K562 (cell line): ENCODE measurements at regions not wholly inside any gene's neighbourhood (a gene's known extent, or its start where the extent isn't known, plus 50 kb on each side); places are given as distances from the start of the nearest gene placed in this dataset.

Experiments used
- ATF3 ChIP-seq, 2 experiments: fragments of 450-650 bp in 1 of 2; sonication (generic) in 1 of 2; formaldehyde crosslinking in 1 of 2; IDR thresholded peaks in 1 of 2; conservative IDR thresholded peaks in 1 of 2; 2 replicates each; pipeline versions ENCODE4 v1.6.1 to v1.8.1; 2016 to 2023; ENCODE audit warnings: mild to moderate bottlenecking in 2 of 2, moderate library complexity in 2 of 2, inconsistent platforms in 1 of 2, missing genetic modification reagents in 1 of 2
- FOXA3 ChIP-seq, 2 experiments: fragments of 450-650 bp in 1 of 2; sonication (generic) in 1 of 2; formaldehyde crosslinking; IDR thresholded peaks in 1 of 2; conservative IDR thresholded peaks in 1 of 2; 2 replicates each; pipeline versions ENCODE4 v1.4.0 to v1.8.0; 2020 to 2022; ENCODE audit warnings: mild to moderate bottlenecking in 2 of 2, missing genetic modification reagents in 1 of 2
- KLF13 ChIP-seq: fragments of 450-650 bp; IDR thresholded peaks from 2 replicates; pipeline ENCODE4 v1.6.1; 2016; ENCODE audit warnings: missing genetic modification characterization, low read depth, mild to moderate bottlenecking, missing compliant biosample characterization, moderate library complexity, borderline replicate concordance
- MAFF ChIP-seq: IDR thresholded peaks from 2 replicates; pipeline ENCODE4 v1.6.1; 2012; ENCODE audit warnings: low read length, improper control_type of control experiment
- PHF21A ChIP-seq: fragments of 450-650 bp; IDR thresholded peaks from 2 replicates; pipeline ENCODE4 v1.6.1; 2017; ENCODE audit warnings: low read depth, borderline replicate concordance
- RFX1 ChIP-seq: fragments of 450-650 bp; IDR thresholded peaks from 2 replicates; pipeline ENCODE4 v1.6.1; 2016; ENCODE audit warnings: mild to moderate bottlenecking, moderate library complexity
- SIN3B ChIP-seq: fragments of 450-650 bp; IDR thresholded peaks from 2 replicates; pipeline ENCODE4 v1.6.1; 2017; ENCODE audit warnings: low read depth, mild to moderate bottlenecking, moderate library complexity
- ZBTB43 ChIP-seq: sonication (generic); formaldehyde crosslinking; IDR thresholded peaks from 2 replicates; pipeline ENCODE4 v1.8.0; 2023; ENCODE audit warnings: mild to moderate bottlenecking, missing genetic modification reagents
- ZNF133 ChIP-seq: fragments of 250-450 bp; sonication (Bioruptor Pico); IDR thresholded peaks from 2 replicates; pipeline ENCODE4 v1.4.0; 2020; ENCODE audit warnings: mild to moderate bottlenecking
- ZNF316 ChIP-seq: fragments of 450-650 bp; IDR thresholded peaks from 2 replicates; pipeline ENCODE4 v1.6.1; 2016
- TF ChIP-seq, protein P1 (sequence below), 3 experiments: IDR thresholded peaks in 2 of 3; conservative IDR thresholded peaks in 1 of 3; 2 replicates each; pipeline ENCODE4 v1.5.1; 2011 to 2012; ENCODE audit warnings: low read length in 3 of 3, mild to moderate bottlenecking in 3 of 3, control low read depth in 2 of 3, improper control_type of control experiment in 1 of 3, inconsistent platforms in 1 of 3, low read depth in 1 of 3, mixed read lengths in 1 of 3, moderate library complexity in 1 of 3; ENCODE audit not compliant: insufficient read depth in 2 of 3
- TF ChIP-seq, protein P2 (sequence below): fragments of 450-650 bp; IDR thresholded peaks from 2 replicates; pipeline ENCODE4 v1.6.1; 2017; ENCODE audit warnings: antibody characterized with exemption, mild to moderate bottlenecking
- TF ChIP-seq, protein P3 (sequence below): sonication (generic); formaldehyde crosslinking; IDR thresholded peaks from 2 replicates; pipeline ENCODE4 v1.8.0; 2023; ENCODE audit warnings: mild to moderate bottlenecking, missing genetic modification reagents

- TF ChIP-seq ATF3 (IDR thresholded peaks at IDR 0.05) (peak; percentile 95), ATF3 (CRISPR knock-in tag; conservative IDR thresholded peaks at IDR 0.05) (no peak), MAFF (peak; percentile 64), ZNF133 (CRISPR knock-in tag) (no peak), PHF21A (no peak), SIN3B (no peak), ZBTB43 (CRISPR knock-in tag) (no peak), ZNF316 (peak; percentile 94), KLF13 (no peak), RFX1 (no peak), FOXA3 (CRISPR knock-in tag; conservative IDR thresholded peaks at IDR 0.05 in 1 of 2, IDR thresholded peaks at IDR 0.05 in 1 of 2) (no peak)
- TF ChIP-seq, protein P1, sequence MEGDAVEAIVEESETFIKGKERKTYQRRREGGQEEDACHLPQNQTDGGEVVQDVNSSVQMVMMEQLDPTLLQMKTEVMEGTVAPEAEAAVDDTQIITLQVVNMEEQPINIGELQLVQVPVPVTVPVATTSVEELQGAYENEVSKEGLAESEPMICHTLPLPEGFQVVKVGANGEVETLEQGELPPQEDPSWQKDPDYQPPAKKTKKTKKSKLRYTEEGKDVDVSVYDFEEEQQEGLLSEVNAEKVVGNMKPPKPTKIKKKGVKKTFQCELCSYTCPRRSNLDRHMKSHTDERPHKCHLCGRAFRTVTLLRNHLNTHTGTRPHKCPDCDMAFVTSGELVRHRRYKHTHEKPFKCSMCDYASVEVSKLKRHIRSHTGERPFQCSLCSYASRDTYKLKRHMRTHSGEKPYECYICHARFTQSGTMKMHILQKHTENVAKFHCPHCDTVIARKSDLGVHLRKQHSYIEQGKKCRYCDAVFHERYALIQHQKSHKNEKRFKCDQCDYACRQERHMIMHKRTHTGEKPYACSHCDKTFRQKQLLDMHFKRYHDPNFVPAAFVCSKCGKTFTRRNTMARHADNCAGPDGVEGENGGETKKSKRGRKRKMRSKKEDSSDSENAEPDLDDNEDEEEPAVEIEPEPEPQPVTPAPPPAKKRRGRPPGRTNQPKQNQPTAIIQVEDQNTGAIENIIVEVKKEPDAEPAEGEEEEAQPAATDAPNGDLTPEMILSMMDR (IDR thresholded peaks at IDR 0.05 in 2 of 3, conservative IDR thresholded peaks at IDR 0.05 in 1 of 3; ENCODE audit: insufficient read depth in 2 of 3, low read depth in 1 of 3, low read length in 3 of 3), result no peak
- TF ChIP-seq, protein P2, sequence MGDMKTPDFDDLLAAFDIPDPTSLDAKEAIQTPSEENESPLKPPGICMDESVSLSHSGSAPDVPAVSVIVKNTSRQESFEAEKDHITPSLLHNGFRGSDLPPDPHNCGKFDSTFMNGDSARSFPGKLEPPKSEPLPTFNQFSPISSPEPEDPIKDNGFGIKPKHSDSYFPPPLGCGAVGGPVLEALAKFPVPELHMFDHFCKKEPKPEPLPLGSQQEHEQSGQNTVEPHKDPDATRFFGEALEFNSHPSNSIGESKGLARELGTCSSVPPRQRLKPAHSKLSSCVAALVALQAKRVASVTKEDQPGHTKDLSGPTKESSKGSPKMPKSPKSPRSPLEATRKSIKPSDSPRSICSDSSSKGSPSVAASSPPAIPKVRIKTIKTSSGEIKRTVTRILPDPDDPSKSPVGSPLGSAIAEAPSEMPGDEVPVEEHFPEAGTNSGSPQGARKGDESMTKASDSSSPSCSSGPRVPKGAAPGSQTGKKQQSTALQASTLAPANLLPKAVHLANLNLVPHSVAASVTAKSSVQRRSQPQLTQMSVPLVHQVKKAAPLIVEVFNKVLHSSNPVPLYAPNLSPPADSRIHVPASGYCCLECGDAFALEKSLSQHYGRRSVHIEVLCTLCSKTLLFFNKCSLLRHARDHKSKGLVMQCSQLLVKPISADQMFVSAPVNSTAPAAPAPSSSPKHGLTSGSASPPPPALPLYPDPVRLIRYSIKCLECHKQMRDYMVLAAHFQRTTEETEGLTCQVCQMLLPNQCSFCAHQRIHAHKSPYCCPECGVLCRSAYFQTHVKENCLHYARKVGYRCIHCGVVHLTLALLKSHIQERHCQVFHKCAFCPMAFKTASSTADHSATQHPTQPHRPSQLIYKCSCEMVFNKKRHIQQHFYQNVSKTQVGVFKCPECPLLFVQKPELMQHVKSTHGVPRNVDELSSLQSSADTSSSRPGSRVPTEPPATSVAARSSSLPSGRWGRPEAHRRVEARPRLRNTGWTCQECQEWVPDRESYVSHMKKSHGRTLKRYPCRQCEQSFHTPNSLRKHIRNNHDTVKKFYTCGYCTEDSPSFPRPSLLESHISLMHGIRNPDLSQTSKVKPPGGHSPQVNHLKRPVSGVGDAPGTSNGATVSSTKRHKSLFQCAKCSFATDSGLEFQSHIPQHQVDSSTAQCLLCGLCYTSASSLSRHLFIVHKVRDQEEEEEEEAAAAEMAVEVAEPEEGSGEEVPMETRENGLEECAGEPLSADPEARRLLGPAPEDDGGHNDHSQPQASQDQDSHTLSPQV, result no peak
- TF ChIP-seq, protein P3, sequence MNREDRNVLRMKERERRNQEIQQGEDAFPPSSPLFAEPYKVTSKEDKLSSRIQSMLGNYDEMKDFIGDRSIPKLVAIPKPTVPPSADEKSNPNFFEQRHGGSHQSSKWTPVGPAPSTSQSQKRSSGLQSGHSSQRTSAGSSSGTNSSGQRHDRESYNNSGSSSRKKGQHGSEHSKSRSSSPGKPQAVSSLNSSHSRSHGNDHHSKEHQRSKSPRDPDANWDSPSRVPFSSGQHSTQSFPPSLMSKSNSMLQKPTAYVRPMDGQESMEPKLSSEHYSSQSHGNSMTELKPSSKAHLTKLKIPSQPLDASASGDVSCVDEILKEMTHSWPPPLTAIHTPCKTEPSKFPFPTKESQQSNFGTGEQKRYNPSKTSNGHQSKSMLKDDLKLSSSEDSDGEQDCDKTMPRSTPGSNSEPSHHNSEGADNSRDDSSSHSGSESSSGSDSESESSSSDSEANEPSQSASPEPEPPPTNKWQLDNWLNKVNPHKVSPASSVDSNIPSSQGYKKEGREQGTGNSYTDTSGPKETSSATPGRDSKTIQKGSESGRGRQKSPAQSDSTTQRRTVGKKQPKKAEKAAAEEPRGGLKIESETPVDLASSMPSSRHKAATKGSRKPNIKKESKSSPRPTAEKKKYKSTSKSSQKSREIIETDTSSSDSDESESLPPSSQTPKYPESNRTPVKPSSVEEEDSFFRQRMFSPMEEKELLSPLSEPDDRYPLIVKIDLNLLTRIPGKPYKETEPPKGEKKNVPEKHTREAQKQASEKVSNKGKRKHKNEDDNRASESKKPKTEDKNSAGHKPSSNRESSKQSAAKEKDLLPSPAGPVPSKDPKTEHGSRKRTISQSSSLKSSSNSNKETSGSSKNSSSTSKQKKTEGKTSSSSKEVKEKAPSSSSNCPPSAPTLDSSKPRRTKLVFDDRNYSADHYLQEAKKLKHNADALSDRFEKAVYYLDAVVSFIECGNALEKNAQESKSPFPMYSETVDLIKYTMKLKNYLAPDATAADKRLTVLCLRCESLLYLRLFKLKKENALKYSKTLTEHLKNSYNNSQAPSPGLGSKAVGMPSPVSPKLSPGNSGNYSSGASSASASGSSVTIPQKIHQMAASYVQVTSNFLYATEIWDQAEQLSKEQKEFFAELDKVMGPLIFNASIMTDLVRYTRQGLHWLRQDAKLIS (CRISPR knock-in tag), result no peak
These were observed 146.2 kb upstream of the AGAP1 start (continued) for GRCh38 chr2:235347691-235348090.
